A549 (cell line): ENCODE measurements at regions not wholly inside any gene's neighbourhood (a gene's known extent, or its start where the extent isn't known, plus 50 kb on each side); places are given as distances from the start of the nearest gene placed in this dataset.

Experiments used
- JUN ChIP-seq, 2 experiments: fragments of >200 bp; sonication (Bioruptor Twin); formaldehyde crosslinking; IDR thresholded peaks; 2 replicates in 1 of 2; 3 replicates in 1 of 2; pipeline ENCODE4 v1.6.1; 2016 to 2017
- MAFK ChIP-seq: fragments of 450-650 bp; IDR thresholded peaks from 2 replicates; pipeline ENCODE4 v1.6.1; 2014; ENCODE audit not compliant: partially characterized antibody
- MAZ ChIP-seq: fragments of 150-350 bp; IDR thresholded peaks from 2 replicates; pipeline ENCODE4 v1.6.1; 2014; ENCODE audit warnings: antibody characterized with exemption, low read depth, low read length, borderline replicate concordance
- POLR2AphosphoS2 ChIP-seq: conservative IDR thresholded peaks from 2 replicates; pipeline ENCODE4 v1.6.1; 2012; ENCODE audit warnings: low read length, improper control_type of control experiment, inconsistent platforms
- RNF2 ChIP-seq: fragments of 200-600 bp; sonication (generic); IDR thresholded peaks from 2 replicates; pipeline ENCODE4 v1.6.1; 2016; ENCODE audit warnings: low read depth, mild to moderate bottlenecking, antibody characterized with exemption, moderate library complexity, borderline replicate concordance
- TF ChIP-seq, protein P1 (sequence below): IDR thresholded peaks from 2 replicates; pipeline ENCODE4 v1.6.1; 2012

DNA sequence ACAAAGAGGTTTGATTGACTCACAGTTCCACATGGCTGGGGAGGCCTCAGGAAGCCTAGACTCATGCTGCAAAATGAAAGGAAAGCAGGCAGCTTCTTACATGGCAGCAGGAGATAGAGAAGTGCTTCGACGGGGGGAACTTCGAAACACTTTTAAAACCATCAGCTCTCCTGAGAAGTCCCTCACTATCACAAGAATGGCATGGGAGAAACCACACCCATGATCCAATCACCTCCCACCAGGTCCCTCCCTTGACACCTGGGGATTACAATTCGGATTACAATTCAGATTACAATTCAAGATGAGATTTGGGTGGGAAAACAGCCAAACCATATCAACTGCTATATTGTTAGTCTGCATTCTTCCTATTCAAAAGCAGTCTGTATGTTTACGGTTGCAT is 322.3 kb upstream of the ISL1 start:
- TF ChIP-seq MAFK (no peak), JUN (IDR thresholded peaks at IDR 0.05) (no peak), RNF2 (no peak), MAZ (no peak), POLR2AphosphoS2 (no peak)
- TF ChIP-seq, protein P1, sequence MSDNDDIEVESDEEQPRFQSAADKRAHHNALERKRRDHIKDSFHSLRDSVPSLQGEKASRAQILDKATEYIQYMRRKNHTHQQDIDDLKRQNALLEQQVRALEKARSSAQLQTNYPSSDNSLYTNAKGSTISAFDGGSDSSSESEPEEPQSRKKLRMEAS, result no peak
